ENCODE measurements at regions not wholly inside any gene's neighbourhood (a gene's known extent, or its start where the extent isn't known, plus 50 kb on each side); places are given as distances from the start of the nearest gene placed in this dataset.

DNA sequence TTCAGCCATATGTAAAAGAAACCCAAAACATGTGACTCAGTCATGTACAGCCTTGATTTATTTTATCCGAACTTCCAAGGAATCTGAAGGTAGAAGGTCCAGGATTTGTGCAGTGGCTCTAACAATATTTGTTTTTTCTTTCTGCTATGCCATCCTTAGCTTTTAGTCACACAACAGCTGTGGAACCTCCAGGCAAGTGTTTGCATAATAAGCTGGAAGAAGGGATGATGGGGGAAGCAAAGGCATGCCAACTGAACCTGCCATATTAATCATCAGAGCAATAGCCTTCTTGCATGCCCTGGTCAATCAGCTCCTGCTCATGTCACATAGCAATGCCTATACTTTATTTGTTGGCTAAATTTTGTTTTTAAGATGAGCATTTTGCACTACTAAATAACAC is 444.7 kb upstream of the ARPP21 start:
- TF ChIP-seq, protein P1, sequence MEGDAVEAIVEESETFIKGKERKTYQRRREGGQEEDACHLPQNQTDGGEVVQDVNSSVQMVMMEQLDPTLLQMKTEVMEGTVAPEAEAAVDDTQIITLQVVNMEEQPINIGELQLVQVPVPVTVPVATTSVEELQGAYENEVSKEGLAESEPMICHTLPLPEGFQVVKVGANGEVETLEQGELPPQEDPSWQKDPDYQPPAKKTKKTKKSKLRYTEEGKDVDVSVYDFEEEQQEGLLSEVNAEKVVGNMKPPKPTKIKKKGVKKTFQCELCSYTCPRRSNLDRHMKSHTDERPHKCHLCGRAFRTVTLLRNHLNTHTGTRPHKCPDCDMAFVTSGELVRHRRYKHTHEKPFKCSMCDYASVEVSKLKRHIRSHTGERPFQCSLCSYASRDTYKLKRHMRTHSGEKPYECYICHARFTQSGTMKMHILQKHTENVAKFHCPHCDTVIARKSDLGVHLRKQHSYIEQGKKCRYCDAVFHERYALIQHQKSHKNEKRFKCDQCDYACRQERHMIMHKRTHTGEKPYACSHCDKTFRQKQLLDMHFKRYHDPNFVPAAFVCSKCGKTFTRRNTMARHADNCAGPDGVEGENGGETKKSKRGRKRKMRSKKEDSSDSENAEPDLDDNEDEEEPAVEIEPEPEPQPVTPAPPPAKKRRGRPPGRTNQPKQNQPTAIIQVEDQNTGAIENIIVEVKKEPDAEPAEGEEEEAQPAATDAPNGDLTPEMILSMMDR (IDR thresholded peaks at IDR 0.05; ENCODE audit: insufficient read depth, low read length, poor library complexity, severe bottlenecking) = no peak
- TF ChIP-seq EZH2phosphoT487 (conservative IDR thresholded peaks at IDR 0.05; ENCODE audit: low read length) = no peak
